ENCODE measurements at regions not wholly inside any gene's neighbourhood (a gene's known extent, or its start where the extent isn't known, plus 50 kb on each side); places are given as distances from the start of the nearest gene placed in this dataset.

DNA sequence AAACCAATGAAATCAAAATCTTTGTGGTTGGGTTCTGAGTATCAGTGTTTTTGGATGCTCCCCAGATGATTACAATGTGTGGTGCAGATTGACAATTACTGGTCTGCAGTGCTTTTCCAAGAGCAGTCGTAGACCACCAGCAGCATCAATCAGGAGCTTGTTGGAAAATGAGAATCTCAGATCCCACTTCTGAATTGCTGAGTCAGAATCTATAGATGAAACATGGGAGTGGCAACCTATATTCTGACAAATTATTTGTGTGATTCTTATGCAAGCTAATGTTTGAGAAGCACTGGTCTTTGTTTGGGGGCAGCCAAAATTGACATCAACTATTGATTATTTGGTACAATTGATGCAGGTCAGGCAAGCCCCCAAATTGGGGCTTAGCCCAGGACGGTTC, 539.9 kb upstream of the BTBD3 start:
- TF ChIP-seq GATA3 (IDR thresholded peaks at IDR 0.05; ENCODE audit: low read depth, low read length) (no peak), GATA2 (IDR thresholded peaks at IDR 0.05; ENCODE audit: low read depth, low read length) (no peak)

DNA sequence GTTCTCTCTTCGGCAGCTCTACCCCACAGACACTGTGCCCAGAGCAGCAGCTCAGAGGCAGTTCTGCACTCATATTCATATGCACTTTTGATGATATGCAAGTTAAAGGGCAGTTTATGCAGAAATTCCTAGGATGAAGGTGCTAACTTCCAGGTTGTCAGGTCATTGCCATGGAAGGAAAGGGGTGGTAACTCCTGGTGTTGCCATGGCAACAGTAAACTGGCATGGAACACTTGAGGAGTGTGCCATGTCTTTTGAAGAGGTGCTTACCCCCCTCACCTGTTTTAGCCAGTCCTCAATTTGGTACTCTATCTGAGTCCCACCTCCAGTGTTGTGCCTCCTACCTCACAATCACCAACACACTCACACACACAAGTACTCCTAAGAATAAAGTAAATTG, 539.4 kb upstream of the BTBD3 start:
- TF ChIP-seq GATA2 (IDR thresholded peaks at IDR 0.05; ENCODE audit: low read depth, low read length) = no peak
- TF ChIP-seq GATA3 (IDR thresholded peaks at IDR 0.05; ENCODE audit: low read depth, low read length) = no peak

DNA sequence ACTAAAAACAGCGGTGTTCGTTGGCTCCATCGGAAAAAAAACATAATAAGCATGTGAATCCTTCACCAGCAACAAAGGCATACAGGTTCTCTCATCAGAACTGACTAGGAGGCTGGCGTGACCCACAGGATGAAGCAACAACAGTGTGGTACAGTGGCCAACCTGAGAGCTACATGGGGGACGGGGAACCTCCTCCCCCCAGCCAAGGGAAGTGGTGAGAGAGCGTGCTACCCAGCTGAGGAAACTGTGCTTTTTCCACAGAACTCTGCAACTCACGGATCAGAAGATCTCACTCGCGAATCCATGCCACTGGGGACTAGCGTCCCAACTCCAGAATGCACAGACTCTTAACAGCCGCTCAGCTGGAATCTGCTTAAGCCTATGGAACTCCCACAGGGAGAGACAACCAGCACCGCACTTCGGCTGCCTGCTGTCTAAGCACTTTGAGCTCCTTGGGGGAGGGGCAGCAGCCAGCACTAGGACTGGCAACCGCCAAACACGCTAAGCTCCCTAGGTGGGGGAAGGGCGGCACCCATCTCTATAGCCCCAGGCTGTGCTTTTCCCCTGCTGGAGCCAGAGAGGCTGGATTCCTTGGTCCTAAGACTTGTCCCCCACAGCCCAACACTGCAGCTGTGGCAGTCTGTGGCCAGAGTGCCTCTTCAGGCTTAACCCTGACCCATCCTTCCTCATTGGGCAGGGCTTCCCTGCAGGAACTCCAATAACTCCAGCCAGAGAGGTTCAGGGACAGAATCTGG, 538.3 kb upstream of the BTBD3 start:
- TF ChIP-seq GATA2 (IDR thresholded peaks at IDR 0.05; ENCODE audit: low read depth, low read length) (no peak), GATA3 (IDR thresholded peaks at IDR 0.05; ENCODE audit: low read depth, low read length) (no peak)

DNA sequence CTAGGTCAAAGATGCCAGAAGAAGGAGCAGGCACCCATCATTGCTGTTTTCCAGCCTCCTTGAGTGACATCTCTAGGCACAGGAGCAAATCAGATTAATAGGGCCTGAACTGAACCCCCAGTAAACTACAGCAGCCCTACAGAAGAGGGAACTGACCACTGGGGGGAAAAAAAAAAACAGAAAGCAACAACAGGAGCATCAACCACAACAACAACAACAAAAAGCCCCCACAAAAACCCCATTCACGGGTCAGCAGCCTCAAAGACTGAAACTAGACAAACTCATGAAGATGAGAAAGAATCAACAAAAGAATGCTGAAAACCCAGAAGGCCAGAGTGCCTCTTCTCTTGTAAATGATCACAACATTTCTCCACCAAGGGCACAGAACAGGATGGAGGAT, 537.4 kb upstream of the BTBD3 start:
- no peak for TF ChIP-seq GATA3 (IDR thresholded peaks at IDR 0.05; ENCODE audit: low read depth, low read length)
- TF ChIP-seq GATA2 (IDR thresholded peaks at IDR 0.05; ENCODE audit: low read depth, low read length) = no peak

DNA sequence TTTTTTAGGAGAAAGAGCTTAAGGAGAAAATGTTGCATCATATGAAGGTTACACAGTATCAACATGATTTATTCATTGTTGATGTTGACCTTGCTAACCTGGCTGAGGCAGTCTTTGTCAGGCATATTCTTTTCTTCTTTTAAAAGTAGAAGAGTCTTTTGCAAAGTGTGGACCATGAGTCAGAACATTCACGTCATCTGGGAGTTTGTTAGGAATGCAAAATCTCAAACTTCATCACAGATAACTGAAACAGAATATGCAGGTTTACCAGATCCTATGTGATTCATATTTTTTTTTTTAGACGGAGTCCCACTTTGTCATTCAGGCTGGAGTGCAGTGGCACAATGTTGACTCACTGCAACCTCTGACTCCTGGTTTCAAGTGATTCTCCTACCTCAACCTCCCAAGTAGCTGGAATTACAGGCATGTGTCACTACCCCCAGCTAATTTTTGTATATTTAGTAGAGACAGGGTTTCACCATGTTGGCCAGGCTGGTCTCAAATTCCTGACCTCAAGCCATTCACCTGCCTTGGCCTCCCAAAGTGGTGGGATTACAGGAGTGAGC, 530.4 kb upstream of the BTBD3 start:
- no peak for TF ChIP-seq GATA3 (IDR thresholded peaks at IDR 0.05; ENCODE audit: low read depth, low read length)
- no peak for TF ChIP-seq GATA2 (IDR thresholded peaks at IDR 0.05; ENCODE audit: low read depth, low read length)

DNA sequence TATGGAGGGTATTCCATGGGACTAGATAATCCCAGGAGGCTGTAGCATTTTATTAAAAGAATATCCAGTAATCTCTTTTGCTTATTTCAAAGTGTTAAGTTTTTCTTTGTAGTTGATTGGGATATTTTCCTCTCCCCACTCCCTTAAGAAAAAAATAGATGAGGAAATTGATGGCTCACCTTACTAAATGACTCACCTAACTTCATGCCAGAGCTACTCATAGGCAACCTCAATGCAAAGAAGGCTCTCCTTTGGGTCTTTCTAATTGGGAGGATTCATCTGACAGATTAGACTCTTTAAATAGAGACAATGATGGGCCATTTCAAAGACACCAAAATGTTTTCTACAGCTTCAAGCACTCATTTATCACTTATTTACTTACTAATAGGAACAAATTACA, 528.5 kb upstream of the BTBD3 start:
- TF ChIP-seq GATA3 (IDR thresholded peaks at IDR 0.05; ENCODE audit: low read depth, low read length) (no peak), GATA2 (IDR thresholded peaks at IDR 0.05; ENCODE audit: low read depth, low read length) (no peak)

DNA sequence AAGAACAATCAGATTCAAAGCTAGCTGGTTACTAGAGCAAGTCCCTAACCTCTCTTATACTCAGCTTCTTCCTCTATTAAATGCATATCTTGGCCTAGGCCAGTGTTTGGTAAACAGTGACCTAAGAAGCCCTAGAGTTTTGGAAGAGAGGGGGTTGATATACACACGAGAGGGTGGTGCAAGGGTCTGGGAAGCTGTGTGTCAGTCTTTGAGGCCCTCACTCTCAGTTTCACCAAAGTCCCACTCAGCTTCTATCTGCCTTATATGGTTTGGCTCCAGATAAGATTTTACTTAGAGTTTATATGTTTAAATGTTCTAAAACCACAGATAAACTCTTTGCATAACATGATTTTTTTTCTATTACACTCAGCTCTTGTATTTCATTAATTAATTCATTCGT, 526.1 kb upstream of the BTBD3 start:
- no peak for TF ChIP-seq GATA3 (IDR thresholded peaks at IDR 0.05; ENCODE audit: low read depth, low read length)
- no peak for TF ChIP-seq GATA2 (IDR thresholded peaks at IDR 0.05; ENCODE audit: low read depth, low read length)

DNA sequence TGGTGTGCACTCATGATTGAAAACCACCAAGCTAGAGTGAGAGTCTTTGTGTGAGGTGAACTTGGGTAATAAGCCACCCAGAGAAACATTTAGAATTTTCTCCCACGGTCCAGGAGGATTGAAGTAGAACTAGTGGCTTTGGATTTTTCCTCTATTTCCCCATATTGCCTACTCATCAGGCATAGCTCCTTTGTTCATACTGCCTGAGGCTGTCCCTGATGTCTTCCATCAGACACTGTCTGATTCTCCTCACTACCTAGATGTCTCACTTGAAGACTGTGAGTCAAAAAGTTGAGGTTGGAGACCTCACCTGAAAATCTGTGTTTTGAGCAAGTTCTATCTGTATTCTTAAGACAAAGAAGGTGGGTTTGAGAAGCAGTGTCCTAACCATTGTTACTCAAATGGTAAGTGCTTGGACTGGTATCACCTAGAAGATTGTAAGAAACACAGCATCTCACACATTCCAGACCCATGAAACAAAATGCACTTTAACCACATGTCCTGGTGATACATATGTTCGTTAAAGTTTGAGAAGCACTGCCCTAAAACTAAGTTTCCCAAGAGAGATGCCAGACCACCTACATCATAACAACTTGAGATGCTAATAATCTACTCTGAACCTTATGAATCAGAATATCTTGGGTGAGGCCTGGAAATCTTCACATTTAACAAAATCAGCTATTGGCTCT, 523.4 kb upstream of the BTBD3 start:
- TF ChIP-seq GATA2 (IDR thresholded peaks at IDR 0.05; ENCODE audit: low read depth, low read length) (no peak), GATA3 (IDR thresholded peaks at IDR 0.05; ENCODE audit: low read depth, low read length) (no peak)

DNA sequence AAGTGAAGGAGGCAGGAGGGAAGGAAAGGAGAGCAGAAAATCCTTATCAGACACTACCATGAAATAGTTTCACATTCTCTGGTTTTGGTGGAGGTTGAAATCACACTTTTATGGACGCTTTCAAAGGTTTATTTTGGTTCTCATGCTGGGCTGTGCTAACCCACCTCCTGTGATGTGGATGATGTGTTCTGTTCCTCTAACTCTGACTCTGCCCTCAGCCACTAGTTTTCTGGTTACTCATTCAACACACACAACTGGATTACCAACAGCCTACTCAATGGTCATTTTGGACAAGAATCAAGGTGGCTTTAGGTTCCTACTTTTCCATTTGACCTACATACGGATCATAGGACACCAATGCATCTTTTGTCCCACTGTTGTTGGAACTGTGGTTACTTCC, 522.1 kb upstream of the BTBD3 start:
- TF ChIP-seq GATA3 (IDR thresholded peaks at IDR 0.05; ENCODE audit: low read depth, low read length) (no peak), GATA2 (IDR thresholded peaks at IDR 0.05; ENCODE audit: low read depth, low read length) (no peak)

DNA sequence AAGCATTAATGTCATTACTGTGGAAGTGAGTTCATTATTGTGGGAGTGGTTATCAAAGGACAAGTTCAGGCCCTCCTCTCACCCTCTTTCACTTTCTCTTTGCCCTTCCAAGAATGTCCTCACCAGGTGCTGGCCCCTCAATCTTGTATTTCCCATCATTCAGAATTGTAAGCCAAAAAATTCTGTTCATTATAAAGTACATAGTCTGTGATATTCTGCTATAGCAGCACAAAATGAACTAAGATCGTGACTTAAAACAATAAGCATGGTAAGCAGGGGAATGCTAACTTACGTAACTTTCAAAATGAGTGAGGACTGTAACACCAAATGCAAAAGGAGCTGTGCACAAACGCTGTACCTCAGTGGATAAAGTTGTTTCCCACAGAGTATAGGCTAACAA, 515.7 kb upstream of the BTBD3 start:
- TF ChIP-seq GATA3 (IDR thresholded peaks at IDR 0.05; ENCODE audit: low read depth, low read length) = no peak
- TF ChIP-seq GATA2 (IDR thresholded peaks at IDR 0.05; ENCODE audit: low read depth, low read length) = no peak

DNA sequence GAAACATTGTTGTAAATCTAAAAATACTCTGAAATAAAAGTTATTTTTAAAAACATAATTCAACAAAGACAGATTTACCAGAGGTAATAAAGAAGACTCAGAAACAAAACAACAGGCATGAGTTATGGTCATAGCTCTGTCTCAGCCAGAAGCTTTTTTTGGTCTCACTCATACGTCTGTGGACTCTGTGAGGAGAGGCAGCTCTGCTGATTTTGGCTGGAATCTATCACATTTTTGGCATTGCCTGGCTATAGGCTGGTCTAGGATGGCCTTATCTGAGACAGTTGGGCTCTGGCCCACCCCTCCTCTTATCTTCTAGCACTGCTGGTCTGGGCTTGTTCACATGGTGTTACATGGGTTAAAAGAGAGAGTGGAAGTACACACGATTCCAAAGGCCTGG, 514.0 kb upstream of the BTBD3 start:
- no peak for TF ChIP-seq GATA2 (IDR thresholded peaks at IDR 0.05; ENCODE audit: low read depth, low read length)
- TF ChIP-seq GATA3 (IDR thresholded peaks at IDR 0.05; ENCODE audit: low read depth, low read length) = no peak

DNA sequence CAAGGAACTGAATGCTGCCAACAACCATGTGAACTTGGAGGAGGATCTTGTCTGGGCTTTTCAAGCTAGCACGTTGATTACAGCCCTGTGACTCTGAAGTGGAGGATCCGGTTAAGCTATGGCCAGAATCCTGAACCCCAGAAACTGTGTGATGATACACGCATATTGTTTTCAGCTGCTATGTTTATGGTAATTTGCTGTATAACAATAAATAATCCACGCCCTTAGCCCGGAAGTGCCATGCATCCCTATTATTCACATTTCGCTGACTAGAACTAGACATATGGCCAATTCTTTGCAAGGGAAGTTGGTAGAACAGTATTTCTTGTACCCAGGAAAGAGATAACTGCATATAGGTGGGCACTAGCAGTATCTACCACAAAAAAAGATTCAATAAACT, 510.8 kb upstream of the BTBD3 start:
- TF ChIP-seq GATA2 (IDR thresholded peaks at IDR 0.05; ENCODE audit: low read depth, low read length) = no peak
- no peak for TF ChIP-seq GATA3 (IDR thresholded peaks at IDR 0.05; ENCODE audit: low read depth, low read length)

DNA sequence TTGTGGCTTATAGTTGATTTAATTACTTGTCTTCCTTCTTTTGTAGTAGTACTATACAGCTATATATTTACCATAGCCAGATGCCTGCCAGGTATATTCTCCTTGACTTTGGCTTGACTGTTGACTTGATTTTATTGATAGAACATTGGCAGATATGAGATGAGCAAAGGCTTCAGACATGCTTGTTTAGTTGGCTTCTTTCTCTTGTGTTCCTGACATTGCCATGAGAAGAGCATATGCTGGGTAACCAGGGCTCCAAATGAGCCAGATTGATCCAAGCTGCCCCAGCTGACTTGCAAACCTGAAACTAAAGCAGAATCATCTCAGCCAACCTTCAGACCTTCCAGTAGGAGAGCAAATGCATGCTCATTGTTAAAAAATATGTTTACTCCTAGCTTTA, 508.1 kb upstream of the BTBD3 start:
- TF ChIP-seq GATA2 (IDR thresholded peaks at IDR 0.05; ENCODE audit: low read depth, low read length) (no peak), GATA3 (IDR thresholded peaks at IDR 0.05; ENCODE audit: low read depth, low read length) (no peak)

DNA sequence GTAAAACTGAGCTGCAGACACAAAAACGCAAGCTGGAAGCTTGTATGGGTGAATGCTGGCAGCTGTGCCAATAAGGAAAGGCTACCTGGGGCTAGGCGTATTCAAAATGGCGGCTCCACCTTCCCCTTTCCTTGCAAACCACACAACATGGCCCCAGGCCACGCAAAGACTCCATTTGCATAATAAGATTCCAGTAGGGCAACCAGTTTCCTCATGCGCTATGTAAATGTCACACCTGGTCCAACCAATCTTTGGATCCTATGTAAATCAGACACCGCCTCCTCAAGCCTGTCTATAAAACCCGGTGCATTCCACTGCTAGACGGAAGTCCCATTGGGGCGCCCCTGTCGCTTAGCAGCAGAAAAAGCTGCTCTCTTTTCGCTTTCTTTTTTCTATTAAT, 505.9 kb upstream of the BTBD3 start:
- TF ChIP-seq GATA3 (IDR thresholded peaks at IDR 0.05; ENCODE audit: low read depth, low read length) (no peak), GATA2 (IDR thresholded peaks at IDR 0.05; ENCODE audit: low read depth, low read length) (no peak)

DNA sequence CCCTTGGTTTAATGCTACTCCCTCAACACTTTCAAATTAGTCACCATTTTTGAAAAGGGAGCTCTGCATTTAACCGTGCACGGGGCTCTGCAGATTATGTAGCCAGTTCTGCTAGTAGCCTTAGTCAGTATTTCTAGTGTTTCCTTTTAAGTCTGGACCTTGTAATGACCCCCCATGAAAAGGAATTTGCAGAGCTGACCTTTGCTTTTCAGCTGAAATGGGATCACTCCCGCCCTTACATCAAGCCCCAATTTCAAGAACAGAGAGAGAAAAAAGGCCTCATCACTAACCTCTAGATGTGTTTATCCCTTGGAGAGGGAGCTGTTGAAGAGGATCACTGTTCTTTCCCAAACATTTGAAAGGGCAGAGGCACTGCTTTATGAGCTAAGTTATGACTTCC, 490.7 kb upstream of the BTBD3 start:
- no peak for TF ChIP-seq GATA3 (IDR thresholded peaks at IDR 0.05; ENCODE audit: low read depth, low read length)
- no peak for TF ChIP-seq GATA2 (IDR thresholded peaks at IDR 0.05; ENCODE audit: low read depth, low read length)

Measured in SH-SY5Y (cell line).